ENCODE measurements at regions not wholly inside any gene's neighbourhood (a gene's known extent, or its start where the extent isn't known, plus 50 kb on each side); places are given as distances from the start of the nearest gene placed in this dataset.

DNA sequence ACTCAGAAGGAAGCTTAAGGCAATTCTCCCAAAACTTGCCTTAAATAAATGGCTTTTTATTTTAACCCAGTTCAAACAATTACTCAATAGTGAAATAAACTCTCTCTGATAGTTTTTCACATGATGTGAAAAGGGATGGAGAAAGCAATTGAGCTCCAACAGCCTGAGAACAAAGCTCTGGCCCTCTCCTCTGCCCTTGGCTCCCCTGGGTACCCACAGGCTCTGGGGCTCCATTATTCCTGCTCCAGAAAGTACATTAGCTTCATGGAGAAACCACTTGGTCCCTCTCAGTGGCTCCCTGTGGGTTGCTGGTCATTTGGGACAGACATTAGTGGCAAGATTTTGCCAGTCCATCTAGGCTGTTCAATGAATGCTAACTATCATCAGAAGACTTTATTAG lies 242.8 kb downstream of the ATP23 start:
- TF ChIP-seq, protein P1, sequence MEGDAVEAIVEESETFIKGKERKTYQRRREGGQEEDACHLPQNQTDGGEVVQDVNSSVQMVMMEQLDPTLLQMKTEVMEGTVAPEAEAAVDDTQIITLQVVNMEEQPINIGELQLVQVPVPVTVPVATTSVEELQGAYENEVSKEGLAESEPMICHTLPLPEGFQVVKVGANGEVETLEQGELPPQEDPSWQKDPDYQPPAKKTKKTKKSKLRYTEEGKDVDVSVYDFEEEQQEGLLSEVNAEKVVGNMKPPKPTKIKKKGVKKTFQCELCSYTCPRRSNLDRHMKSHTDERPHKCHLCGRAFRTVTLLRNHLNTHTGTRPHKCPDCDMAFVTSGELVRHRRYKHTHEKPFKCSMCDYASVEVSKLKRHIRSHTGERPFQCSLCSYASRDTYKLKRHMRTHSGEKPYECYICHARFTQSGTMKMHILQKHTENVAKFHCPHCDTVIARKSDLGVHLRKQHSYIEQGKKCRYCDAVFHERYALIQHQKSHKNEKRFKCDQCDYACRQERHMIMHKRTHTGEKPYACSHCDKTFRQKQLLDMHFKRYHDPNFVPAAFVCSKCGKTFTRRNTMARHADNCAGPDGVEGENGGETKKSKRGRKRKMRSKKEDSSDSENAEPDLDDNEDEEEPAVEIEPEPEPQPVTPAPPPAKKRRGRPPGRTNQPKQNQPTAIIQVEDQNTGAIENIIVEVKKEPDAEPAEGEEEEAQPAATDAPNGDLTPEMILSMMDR (IDR thresholded peaks at IDR 0.05 in 8 of 11, conservative IDR thresholded peaks at IDR 0.05 in 3 of 11): no peak
- TF ChIP-seq POLR2AphosphoS5 (IDR thresholded peaks at IDR 0.05) (no peak), POLR2A (IDR thresholded peaks at IDR 0.05) (no peak)

Data from spleen (tissue), 7 donors.